ENCODE measurements at regions not wholly inside any gene's neighbourhood (a gene's known extent, or its start where the extent isn't known, plus 50 kb on each side); places are given as distances from the start of the nearest gene placed in this dataset.

DNA sequence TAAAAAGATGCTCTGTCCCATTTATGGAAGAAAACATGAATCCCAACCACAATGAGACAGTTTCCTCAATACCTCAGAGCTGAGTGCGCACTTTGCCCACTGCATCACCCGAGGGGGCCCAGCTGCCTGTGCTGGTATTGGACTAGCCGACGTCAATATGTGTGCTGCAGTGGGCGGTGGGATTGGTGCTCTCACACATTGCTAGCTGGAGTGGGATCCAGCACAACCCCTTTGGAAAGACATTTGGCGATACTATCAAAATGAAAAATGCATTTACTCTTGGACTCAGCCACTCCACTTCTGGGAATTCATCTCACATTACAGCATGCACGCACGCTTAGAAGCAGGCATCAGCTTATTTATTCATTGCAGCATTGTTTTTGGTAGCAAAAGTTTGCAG, 289.2 kb upstream of the FOXF1 start:
- TF ChIP-seq POLR2A (IDR thresholded peaks at IDR 0.05), result no peak
- TF ChIP-seq, protein P1, sequence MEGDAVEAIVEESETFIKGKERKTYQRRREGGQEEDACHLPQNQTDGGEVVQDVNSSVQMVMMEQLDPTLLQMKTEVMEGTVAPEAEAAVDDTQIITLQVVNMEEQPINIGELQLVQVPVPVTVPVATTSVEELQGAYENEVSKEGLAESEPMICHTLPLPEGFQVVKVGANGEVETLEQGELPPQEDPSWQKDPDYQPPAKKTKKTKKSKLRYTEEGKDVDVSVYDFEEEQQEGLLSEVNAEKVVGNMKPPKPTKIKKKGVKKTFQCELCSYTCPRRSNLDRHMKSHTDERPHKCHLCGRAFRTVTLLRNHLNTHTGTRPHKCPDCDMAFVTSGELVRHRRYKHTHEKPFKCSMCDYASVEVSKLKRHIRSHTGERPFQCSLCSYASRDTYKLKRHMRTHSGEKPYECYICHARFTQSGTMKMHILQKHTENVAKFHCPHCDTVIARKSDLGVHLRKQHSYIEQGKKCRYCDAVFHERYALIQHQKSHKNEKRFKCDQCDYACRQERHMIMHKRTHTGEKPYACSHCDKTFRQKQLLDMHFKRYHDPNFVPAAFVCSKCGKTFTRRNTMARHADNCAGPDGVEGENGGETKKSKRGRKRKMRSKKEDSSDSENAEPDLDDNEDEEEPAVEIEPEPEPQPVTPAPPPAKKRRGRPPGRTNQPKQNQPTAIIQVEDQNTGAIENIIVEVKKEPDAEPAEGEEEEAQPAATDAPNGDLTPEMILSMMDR (IDR thresholded peaks at IDR 0.05), result no peak

All from lower leg skin (tissue), 3 donors.